ENCODE measurements at regions not wholly inside any gene's neighbourhood (a gene's known extent, or its start where the extent isn't known, plus 50 kb on each side); places are given as distances from the start of the nearest gene placed in this dataset.

DNA sequence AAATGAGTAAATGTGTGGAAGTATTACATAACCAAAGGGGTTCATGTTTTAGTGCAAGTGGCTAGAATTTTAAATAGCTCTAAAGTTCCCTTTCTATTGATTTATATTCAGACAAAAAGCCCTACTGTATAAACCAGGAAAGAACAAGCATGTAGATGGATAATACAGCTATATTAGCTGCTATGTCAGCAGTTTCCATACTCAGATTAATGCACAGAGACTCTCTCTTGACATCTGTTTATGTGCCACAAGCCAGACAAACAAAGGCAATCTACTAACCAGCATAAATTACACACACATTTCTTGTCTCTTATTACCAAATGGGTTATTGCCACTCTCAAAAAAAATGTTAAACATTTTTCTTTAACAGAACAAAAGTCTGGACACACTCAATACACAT is 760.1 kb upstream of the NECTIN3 start:
- H3K36me3 ChIP-seq = no peaks in the 10 kb centered on the region
- DNase-seq (ENCODE audit: low spot score) = no peak
- TF ChIP-seq POLR2A (IDR thresholded peaks at IDR 0.05) (no peak), POLR2AphosphoS5 (IDR thresholded peaks at IDR 0.05) (no peak)
- TF ChIP-seq, protein P1, sequence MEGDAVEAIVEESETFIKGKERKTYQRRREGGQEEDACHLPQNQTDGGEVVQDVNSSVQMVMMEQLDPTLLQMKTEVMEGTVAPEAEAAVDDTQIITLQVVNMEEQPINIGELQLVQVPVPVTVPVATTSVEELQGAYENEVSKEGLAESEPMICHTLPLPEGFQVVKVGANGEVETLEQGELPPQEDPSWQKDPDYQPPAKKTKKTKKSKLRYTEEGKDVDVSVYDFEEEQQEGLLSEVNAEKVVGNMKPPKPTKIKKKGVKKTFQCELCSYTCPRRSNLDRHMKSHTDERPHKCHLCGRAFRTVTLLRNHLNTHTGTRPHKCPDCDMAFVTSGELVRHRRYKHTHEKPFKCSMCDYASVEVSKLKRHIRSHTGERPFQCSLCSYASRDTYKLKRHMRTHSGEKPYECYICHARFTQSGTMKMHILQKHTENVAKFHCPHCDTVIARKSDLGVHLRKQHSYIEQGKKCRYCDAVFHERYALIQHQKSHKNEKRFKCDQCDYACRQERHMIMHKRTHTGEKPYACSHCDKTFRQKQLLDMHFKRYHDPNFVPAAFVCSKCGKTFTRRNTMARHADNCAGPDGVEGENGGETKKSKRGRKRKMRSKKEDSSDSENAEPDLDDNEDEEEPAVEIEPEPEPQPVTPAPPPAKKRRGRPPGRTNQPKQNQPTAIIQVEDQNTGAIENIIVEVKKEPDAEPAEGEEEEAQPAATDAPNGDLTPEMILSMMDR (IDR thresholded peaks at IDR 0.05) = no peak
- no peaks in the 10 kb centered on the region for H3K9me3 ChIP-seq
- no peak overlapping the region for H3K4me3 ChIP-seq
- no peaks in the 10 kb centered on the region for H3K4me1 ChIP-seq (replicated peaks)
- H3K27ac ChIP-seq = no peak overlapping the region
- H3K27me3 ChIP-seq (replicated peaks; ENCODE audit: insufficient read depth) = no peaks in the 10 kb centered on the region
- intact Hi-C loops (cut with DNase I) = no loop called here

DNA sequence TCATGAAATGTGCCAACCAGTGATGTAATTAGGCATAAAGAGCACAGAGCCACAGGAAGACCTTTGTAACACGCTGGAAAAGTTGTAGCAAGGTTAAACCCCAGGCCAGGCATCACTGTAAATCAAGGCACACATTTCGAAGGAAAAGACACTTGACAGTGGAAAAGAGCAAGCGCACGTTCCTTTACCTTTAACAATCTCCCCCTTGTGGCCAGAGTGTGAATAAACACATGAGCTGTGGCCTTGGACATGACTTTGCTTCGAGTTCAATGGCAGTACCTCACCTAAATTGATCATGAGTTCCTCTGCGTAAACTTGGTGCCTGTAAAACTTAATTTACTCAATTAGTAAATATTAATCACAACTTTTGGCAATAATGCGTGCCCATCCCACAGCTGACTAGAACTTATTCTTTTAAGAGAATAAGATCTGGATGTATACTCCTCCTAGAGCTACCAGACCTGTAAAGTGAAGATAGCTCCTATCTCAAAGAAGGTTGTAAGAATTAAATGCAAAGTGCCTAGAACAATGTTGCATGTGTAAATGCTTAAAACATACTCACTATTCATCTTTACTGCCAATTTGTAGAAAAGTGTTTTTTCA is 757.0 kb upstream of the NECTIN3 start:
- DNase-seq (ENCODE audit: low spot score) = peak; percentile 42
- H3K27me3 ChIP-seq (replicated peaks; ENCODE audit: insufficient read depth) = no peaks in the 10 kb centered on the region
- H3K36me3 ChIP-seq = no peaks in the 10 kb centered on the region
- no peak overlapping the region for H3K4me3 ChIP-seq
- no peak overlapping the region for H3K27ac ChIP-seq
- no peaks in the 10 kb centered on the region for H3K9me3 ChIP-seq
- intact Hi-C loops (cut with DNase I) = loop anchor here (5.0 kb wide), 1 partner anchor 582 kb away; no protein-coding TSS in a partner anchor
- TF ChIP-seq, protein P1 (IDR thresholded peaks at IDR 0.05) = peak; percentile 55 to 83 (median 58)
- no peak for TF ChIP-seq POLR2A (IDR thresholded peaks at IDR 0.05)
- no peaks in the 10 kb centered on the region for H3K4me1 ChIP-seq (replicated peaks)
- 65% methylated on average over 7 of the region's 7 CpGs for WGBS

DNA sequence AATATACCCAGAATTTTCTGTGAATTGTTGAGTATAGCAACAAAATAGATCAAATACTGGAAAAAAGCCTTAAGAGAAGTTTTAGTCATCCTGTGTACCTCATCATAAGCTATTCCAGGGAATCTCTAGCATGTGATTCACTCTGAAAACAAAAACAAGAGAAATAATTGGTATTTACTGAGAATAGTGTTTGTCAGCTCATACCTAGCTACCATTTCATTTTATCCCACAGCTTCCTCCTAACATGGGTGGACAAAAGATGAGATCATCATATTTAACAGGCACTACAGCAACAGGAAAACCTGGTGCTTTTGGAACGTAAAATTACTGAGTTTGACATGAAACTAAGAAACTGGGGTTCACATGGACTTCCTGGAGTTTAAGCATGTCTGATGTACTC is 753.5 kb upstream of the NECTIN3 start:
- H3K27ac ChIP-seq = no peak overlapping the region
- H3K4me3 ChIP-seq = no peak overlapping the region
- no peaks in the 10 kb centered on the region for H3K27me3 ChIP-seq (replicated peaks; ENCODE audit: insufficient read depth)
- intact Hi-C loops (cut with DNase I) = loop anchor here (5.0 kb wide), 1 partner anchor 586 kb away; no protein-coding TSS in a partner anchor
- H3K4me1 ChIP-seq (replicated peaks) = no peaks in the 10 kb centered on the region
- DNase-seq (ENCODE audit: low spot score) = no peak
- H3K36me3 ChIP-seq = no peaks in the 10 kb centered on the region
- H3K9me3 ChIP-seq = no peaks in the 10 kb centered on the region
- TF ChIP-seq POLR2AphosphoS5 (IDR thresholded peaks at IDR 0.05) (no peak), POLR2A (IDR thresholded peaks at IDR 0.05) (no peak)
- TF ChIP-seq, protein P1 (IDR thresholded peaks at IDR 0.05) = no peak
- 82% methylated on average over 1 of the region's 1 CpG for WGBS

DNA sequence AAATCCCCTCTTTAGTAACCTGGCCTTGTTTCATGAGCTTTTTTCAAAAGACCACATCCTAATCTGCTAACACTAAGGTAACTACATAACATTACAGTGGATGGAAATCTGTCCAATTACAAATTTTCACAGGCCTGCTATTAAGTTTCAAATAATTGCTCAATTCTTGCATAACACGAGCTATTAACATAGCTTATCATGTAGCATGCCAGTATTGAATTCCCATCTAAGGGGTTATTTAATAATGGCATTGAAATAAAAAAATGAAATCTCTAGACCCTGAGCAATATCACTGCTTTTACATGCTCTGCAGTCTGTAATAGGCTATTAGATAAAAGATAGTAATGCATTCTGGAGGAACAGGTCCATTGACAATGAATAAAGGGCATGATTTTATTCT is 748.3 kb upstream of the NECTIN3 start:
- no peak for DNase-seq (ENCODE audit: low spot score)
- Histone ChIP-seq H3K27ac (no peak overlapping the region), H3K4me3 (no peak overlapping the region), H3K36me3 (no peaks in the 10 kb centered on the region), H3K9me3 (no peaks in the 10 kb centered on the region), H3K4me1 (replicated peaks) (no peaks in the 10 kb centered on the region), H3K27me3 (replicated peaks; ENCODE audit: insufficient read depth) (no peaks in the 10 kb centered on the region)
- intact Hi-C loops (cut with DNase I) = no loop called here
- WGBS = 51% methylated on average over 1 of the region's 1 CpG
- TF ChIP-seq POLR2AphosphoS5 (IDR thresholded peaks at IDR 0.05) (no peak), POLR2A (IDR thresholded peaks at IDR 0.05) (no peak)
- TF ChIP-seq, protein P1 (IDR thresholded peaks at IDR 0.05) = no peak

DNA sequence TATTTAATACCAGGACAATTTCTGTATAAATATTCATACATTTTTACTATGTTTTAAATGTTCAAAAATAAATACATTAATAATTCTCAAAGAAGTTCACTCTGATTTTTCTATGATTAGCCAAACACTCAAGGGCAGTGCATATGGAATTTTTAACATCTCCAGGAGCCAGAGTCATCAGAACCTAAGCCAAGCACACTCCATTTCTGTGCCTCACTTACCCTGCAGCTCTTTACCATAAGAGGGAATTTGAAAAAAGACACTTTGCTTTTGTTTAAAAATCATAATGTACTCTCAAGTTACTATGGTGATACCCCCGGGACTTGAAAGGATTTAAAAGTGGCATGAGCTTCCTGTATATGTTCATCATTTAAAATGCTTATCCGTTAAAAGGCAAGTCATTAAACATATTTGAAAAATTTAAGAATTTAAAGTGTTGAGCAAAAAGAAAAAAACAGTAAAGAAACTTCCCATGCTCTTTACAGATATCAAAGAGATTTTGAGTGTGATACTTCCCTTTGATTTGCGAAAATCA is 747.4 kb upstream of the NECTIN3 start:
- DNase-seq (ENCODE audit: low spot score) = no peak
- H3K27me3 ChIP-seq (replicated peaks; ENCODE audit: insufficient read depth) = no peaks in the 10 kb centered on the region
- no peaks in the 10 kb centered on the region for H3K9me3 ChIP-seq
- no peaks in the 10 kb centered on the region for H3K4me1 ChIP-seq (replicated peaks)
- no peak overlapping the region for H3K4me3 ChIP-seq
- WGBS = 61% methylated on average over 3 of the region's 3 CpGs
- no peaks in the 10 kb centered on the region for H3K36me3 ChIP-seq
- no peak overlapping the region for H3K27ac ChIP-seq
- TF ChIP-seq, protein P1 (IDR thresholded peaks at IDR 0.05) = no peak
- TF ChIP-seq POLR2A (IDR thresholded peaks at IDR 0.05) (no peak), POLR2AphosphoS5 (IDR thresholded peaks at IDR 0.05) (no peak)
- intact Hi-C loops (cut with DNase I) = no loop called here

Measured in prostate gland (tissue), 2 donors.